ENCODE measurements at regions not wholly inside any gene's neighbourhood (a gene's known extent, or its start where the extent isn't known, plus 50 kb on each side); places are given as distances from the start of the nearest gene placed in this dataset.

GRCh38 chr2:58608146-58608545 lies 367.0 kb upstream of the FANCL start:
- no peak for ATAC-seq
- no peak for TF ChIP-seq RARB (CRISPR knock-in tag; IDR thresholded peaks at IDR 0.05)
- no peak for TF ChIP-seq ZNF70 (CRISPR knock-in tag; IDR thresholded peaks at IDR 0.05)
- no peak for TF ChIP-seq CSDC2 (CRISPR knock-in tag; IDR thresholded peaks at IDR 0.05)
- TF ChIP-seq BACH2 (CRISPR knock-in tag; IDR thresholded peaks at IDR 0.05; ENCODE audit: borderline replicate concordance) = no peak
- no peak for TF ChIP-seq ISL1 (CRISPR knock-in tag; IDR thresholded peaks at IDR 0.05)
- TF ChIP-seq, protein P1, sequence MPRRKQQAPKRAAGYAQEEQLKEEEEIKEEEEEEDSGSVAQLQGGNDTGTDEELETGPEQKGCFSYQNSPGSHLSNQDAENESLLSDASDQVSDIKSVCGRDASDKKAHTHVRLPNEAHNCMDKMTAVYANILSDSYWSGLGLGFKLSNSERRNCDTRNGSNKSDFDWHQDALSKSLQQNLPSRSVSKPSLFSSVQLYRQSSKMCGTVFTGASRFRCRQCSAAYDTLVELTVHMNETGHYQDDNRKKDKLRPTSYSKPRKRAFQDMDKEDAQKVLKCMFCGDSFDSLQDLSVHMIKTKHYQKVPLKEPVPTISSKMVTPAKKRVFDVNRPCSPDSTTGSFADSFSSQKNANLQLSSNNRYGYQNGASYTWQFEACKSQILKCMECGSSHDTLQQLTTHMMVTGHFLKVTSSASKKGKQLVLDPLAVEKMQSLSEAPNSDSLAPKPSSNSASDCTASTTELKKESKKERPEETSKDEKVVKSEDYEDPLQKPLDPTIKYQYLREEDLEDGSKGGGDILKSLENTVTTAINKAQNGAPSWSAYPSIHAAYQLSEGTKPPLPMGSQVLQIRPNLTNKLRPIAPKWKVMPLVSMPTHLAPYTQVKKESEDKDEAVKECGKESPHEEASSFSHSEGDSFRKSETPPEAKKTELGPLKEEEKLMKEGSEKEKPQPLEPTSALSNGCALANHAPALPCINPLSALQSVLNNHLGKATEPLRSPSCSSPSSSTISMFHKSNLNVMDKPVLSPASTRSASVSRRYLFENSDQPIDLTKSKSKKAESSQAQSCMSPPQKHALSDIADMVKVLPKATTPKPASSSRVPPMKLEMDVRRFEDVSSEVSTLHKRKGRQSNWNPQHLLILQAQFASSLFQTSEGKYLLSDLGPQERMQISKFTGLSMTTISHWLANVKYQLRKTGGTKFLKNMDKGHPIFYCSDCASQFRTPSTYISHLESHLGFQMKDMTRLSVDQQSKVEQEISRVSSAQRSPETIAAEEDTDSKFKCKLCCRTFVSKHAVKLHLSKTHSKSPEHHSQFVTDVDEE (CRISPR knock-in tag; IDR thresholded peaks at IDR 0.05) = no peak
- TF ChIP-seq ZFP3 (CRISPR knock-in tag; IDR thresholded peaks at IDR 0.05) = no peak

GRCh38 chr2:58607448-58607847 lies 366.3 kb upstream of the FANCL start:
- no peak for ATAC-seq
- TF ChIP-seq POU6F1 (CRISPR knock-in tag; IDR thresholded peaks at IDR 0.05; ENCODE audit: borderline replicate concordance, low read depth) (no peak), GLIS3 (CRISPR knock-in tag; IDR thresholded peaks at IDR 0.05) (no peak), ZFP30 (CRISPR knock-in tag; IDR thresholded peaks at IDR 0.05) (no peak), CSDC2 (CRISPR knock-in tag; IDR thresholded peaks at IDR 0.05) (no peak), ISL1 (CRISPR knock-in tag; IDR thresholded peaks at IDR 0.05) (no peak)
- TF ChIP-seq, protein P1 (CRISPR knock-in tag; IDR thresholded peaks at IDR 0.05) = no peak
- TF ChIP-seq, protein P2, sequence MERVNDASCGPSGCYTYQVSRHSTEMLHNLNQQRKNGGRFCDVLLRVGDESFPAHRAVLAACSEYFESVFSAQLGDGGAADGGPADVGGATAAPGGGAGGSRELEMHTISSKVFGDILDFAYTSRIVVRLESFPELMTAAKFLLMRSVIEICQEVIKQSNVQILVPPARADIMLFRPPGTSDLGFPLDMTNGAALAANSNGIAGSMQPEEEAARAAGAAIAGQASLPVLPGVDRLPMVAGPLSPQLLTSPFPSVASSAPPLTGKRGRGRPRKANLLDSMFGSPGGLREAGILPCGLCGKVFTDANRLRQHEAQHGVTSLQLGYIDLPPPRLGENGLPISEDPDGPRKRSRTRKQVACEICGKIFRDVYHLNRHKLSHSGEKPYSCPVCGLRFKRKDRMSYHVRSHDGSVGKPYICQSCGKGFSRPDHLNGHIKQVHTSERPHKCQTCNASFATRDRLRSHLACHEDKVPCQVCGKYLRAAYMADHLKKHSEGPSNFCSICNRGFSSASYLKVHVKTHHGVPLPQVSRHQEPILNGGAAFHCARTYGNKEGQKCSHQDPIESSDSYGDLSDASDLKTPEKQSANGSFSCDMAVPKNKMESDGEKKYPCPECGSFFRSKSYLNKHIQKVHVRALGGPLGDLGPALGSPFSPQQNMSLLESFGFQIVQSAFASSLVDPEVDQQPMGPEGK (CRISPR knock-in tag; IDR thresholded peaks at IDR 0.05; ENCODE audit: borderline replicate concordance) = no peak
- TF ChIP-seq, protein P3, sequence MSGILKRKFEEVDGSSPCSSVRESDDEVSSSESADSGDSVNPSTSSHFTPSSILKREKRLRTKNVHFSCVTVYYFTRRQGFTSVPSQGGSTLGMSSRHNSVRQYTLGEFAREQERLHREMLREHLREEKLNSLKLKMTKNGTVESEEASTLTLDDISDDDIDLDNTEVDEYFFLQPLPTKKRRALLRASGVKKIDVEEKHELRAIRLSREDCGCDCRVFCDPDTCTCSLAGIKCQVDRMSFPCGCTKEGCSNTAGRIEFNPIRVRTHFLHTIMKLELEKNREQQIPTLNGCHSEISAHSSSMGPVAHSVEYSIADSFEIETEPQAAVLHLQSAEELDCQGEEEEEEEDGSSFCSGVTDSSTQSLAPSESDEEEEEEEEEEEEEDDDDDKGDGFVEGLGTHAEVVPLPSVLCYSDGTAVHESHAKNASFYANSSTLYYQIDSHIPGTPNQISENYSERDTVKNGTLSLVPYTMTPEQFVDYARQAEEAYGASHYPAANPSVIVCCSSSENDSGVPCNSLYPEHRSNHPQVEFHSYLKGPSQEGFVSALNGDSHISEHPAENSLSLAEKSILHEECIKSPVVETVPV (CRISPR knock-in tag; IDR thresholded peaks at IDR 0.05) = no peak

DNA sequence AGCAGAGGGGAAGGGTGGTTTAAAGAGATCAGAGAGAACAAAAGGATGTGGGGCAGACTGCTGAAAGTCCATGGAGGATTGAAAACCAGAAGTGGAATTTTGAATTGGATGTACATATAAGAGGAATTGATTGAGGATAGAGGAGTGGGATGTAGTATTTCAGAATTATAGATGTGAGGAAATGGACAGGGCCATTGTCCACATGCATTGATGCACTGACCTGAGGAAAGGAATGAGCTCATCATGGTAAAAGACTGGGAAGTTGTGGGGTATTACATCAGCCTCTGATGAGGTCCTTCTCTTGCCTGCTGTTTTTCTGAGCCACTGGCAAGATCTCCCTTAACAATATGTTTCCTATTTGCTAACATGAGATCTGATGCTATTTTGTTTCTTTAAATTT lies 365.7 kb upstream of the FANCL start:
- no peak for ATAC-seq
- TF ChIP-seq ZNF8 (CRISPR knock-in tag; IDR thresholded peaks at IDR 0.05) = no peak
- no peak for TF ChIP-seq RARB (CRISPR knock-in tag; IDR thresholded peaks at IDR 0.05)
- no peak for TF ChIP-seq OSR1 (CRISPR knock-in tag; IDR thresholded peaks at IDR 0.05)
- no peak for TF ChIP-seq ZC3H10 (CRISPR knock-in tag; IDR thresholded peaks at IDR 0.05)
- TF ChIP-seq BACH2 (CRISPR knock-in tag; IDR thresholded peaks at IDR 0.05; ENCODE audit: borderline replicate concordance) = no peak
- TF ChIP-seq, protein P1 (CRISPR knock-in tag; IDR thresholded peaks at IDR 0.05) = no peak
- TF ChIP-seq CREB5 (CRISPR knock-in tag; IDR thresholded peaks at IDR 0.05; ENCODE audit: low read depth) = no peak
- no peak for TF ChIP-seq TCF4 (CRISPR knock-in tag; IDR thresholded peaks at IDR 0.05; ENCODE audit: borderline replicate concordance)
- TF ChIP-seq, protein P2 (CRISPR knock-in tag; IDR thresholded peaks at IDR 0.05; ENCODE audit: borderline replicate concordance) = no peak
- no peak for TF ChIP-seq CSDC2 (CRISPR knock-in tag; IDR thresholded peaks at IDR 0.05)
- no peak for TF ChIP-seq GLIS3 (CRISPR knock-in tag; IDR thresholded peaks at IDR 0.05)
- no peak for TF ChIP-seq POU6F1 (CRISPR knock-in tag; IDR thresholded peaks at IDR 0.05; ENCODE audit: borderline replicate concordance, low read depth)
